Activated CD4-positive, alpha-beta T cell treated with anti-CD3 and anti-CD28 coated beads, Interleukin-2, Interleukin-4, amounts not matched to agents 100 ng/mL and 50 ng/mL, durations not matched to agents 16 hours and 8 hours (primary cell): ENCODE measurements at regions not wholly inside any gene's neighbourhood (a gene's known extent, or its start where the extent isn't known, plus 50 kb on each side); places are given as distances from the start of the nearest gene placed in this dataset.

ENCODE experiments used
- DNase-seq: peaks from one replicate; pipeline ENCODE4 v3.0.0-alpha.2; 2020; ENCODE audit warnings: low spot score

DNA sequence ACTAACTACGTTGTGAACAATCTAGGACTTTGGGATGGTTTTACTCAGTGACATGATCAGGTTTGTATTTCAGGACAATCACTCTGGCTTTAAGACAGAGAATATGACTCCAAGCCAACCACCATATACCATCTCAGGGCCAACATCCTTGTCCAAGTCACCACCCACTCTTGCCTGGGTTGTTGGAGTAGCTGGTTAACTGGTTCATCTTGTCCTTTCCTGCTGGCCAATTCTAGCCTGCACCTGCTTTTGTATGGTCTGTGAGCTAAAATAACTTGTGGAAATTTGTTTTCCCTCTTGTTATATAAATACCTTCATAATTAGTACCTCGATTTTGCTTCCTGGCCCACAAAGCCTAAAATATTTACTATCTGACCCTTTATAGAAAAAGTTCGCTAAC, 306.8 kb upstream of the STT3B start:
- DNase-seq: no peak

DNA sequence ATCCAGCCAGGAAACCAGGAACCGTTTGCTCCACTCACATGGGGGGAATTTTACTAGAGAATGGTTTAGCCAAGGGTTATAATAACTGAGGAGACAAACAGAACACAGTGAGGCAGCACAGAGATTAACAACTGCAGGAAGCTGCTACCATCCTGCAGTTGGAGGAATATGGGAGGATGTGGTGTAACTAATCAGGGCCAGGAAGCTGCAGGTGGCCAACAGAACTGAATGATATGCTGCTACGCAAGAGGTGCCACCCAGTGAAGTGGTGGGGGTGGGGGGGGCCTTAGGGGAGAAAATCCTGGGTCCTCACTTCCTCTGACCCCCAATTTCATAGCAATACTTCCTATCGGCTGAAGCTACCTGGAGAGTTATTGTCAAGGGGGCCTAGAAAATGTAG, 306.4 kb upstream of the STT3B start:
- DNase-seq: peak; percentile 45

DNA sequence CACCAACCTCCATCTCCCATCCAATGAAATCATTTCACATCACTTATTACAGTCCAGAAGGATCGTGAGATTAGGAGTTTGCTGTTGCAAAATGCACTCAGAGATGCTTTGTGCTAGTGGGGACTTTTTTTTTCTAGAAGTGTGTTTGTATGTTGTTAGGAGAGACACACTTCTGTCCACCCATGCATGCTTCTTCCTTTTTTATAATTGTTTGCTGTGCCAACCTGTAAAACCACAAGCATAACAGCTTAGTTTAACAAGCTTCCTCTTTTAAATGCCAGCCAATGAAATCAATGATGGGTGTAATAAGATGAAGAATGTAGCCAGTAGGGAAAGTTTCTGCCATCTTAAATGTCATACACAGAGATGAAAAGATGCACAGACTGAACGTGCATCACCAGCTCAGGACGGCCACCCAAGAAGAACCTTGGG, 305.6 kb upstream of the STT3B start:
- no peak for DNase-seq

DNA sequence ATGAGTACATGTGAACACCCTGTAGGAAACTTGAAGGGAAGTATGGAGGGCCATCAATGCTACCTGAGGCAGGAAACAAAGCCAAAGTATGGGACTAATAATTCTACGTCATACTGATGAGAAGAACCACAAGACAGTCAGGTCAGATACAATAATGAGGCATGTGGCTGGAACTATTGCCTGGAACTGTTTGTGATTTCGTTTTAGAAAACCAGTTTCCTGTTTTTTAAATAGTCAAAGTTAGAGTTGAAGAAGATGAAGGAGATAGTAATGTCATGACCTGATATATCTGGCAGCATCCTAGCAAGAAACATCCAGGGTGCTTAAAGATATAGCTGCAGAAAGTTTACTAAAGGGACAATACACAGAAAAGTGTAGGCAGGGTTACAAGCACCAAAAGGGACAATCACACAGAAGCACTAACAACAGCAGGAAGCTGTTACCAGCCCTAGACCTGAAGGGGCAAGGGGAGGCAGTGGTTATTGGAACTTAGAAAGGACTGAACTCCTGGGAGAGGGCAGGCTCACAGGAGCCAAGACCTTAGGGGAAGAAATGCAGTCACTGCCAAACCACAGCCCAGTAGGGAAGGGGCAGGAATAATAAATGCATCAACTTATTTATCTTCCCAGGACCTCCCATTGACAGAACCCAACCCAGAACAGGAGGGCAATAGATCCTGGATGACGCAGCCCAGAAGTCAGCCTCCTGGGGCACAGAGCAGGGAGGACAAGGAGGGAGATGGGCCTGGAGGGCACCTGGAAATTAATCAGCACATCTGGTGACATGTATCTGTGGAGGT, 302.1 kb upstream of the STT3B start:
- no peak for DNase-seq

DNA sequence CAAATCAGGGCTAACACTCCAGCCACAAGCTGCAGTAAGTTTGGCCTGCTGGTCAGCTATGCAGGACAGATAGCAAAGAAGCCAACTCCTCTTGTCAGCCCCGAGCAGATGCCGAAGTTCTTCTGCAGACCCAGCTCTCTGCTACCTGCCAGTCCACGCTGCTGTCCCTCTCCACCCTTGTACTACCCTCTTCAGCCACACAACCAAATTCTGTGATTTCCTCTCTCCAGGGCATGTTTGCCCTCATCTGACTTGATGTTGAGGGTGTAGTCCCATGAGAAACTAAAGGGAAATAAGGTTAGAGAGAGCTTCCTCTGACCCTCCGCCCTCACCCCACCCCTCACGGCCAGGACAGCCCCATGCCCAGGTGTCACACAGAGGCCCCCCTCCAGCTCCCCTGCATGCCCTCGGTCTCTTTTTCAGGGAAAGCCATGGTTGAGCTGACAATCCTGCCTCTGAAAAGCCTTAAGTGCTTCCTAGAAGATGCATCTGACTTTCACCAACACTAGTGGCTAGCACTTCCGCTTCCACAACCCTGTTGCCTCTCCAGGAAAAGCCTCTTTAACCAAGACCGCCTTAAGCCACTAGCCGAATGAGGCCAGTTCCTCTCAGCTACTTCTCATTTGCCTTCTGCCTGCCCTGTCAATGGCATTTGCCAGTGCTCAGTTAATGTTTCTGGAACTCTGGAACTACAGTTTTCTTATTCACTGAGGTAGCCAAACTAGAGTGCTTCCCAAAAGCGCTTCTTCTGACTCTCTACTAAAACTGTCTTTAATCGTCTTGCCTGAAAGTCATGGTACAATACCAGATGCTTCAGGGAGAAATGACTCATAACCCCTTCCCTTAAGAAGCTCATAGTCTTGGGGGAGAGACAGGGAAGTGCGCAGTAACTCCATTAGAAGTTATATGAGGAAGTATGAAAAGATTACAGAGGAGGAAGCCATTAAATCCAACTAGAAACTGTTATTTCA, 300.4 kb upstream of the STT3B start:
- no peak for DNase-seq

DNA sequence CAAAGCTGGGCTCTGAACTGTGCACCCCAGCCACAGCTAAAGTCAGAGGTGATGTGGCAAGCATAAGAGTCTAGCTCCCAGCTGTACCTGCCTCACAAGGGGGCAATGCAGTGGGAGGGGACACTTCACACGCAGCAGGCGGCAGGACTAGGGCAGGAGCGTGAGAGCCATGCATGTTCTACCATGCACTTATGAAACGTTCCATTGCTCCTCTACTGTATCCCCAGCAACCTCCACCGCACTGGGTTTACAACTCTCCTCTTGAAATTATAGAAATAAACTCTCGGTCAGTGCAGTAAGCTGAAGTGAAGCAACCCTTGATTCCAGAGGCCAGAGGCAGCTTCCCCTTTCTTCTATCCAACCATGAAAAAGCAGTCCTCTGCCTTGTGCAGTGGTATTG, 298.6 kb upstream of the STT3B start:
- DNase-seq: no peak

DNA sequence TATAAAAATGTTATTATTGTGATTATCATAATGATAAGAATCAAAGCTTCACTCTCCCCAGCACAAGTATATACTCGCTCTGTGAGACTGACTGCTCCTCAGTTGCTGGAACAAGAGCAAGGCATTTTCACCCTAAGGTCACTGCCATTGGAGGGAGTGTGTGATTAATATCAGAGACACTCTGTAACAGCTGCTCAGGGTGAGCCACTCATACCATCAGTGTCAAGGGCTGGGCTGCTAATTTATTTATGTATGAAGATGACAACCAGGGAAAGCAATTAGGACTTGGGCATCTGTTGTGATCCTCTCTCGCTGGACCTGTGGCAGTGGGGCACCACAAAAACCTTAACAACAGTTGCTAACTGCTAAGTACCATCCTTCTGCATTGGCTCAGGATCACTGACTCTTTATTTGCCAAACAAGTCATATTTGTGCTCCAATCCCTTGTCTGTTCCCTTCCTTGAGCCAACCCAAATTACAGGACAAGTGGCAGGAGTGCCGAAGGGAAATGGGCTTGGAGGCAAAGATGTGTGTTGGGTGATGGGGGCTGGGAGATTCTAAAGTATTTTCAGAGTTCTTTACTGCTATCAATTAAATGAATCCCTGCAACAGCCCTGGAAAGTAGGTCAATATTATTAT, 297.5 kb upstream of the STT3B start:
- no peak for DNase-seq

DNA sequence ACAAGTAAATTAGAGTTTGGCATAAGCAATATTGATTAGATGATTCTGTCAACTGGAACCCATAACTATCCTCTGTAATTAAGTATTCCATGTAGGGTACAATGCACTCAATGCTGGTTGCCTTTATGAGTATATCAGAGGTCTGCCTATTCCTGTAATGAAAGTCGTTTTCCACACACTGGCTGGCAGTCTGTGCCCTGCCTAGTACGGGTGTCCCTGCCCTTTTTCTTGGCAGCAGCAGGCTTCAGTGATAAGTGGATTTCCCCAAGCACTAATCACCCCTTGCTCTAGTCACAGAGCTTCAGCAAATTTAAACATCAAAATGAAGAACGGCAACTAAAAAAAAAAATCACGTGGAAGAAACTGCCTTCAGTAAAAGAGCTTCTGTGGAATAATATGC, 294.8 kb upstream of the STT3B start:
- DNase-seq: no peak

DNA sequence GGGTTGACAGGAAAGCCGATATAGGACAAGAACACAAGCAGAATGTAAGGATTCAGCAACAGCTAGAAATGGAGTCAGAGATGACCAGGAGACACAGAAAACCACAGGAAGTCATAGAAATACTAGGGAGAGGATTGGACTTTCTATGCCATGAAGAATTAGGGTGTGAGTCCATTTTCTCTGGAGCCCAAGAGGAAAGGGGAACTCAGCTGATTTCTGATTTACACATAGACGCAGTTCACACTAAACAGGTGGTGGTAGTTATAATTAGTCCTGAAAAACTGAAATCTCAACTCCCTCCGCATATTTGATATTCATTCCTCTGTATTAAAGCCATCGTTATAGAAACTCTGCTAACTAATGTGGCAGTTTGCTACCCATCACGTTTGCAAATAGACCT, 292.7 kb upstream of the STT3B start:
- DNase-seq: no peak

DNA sequence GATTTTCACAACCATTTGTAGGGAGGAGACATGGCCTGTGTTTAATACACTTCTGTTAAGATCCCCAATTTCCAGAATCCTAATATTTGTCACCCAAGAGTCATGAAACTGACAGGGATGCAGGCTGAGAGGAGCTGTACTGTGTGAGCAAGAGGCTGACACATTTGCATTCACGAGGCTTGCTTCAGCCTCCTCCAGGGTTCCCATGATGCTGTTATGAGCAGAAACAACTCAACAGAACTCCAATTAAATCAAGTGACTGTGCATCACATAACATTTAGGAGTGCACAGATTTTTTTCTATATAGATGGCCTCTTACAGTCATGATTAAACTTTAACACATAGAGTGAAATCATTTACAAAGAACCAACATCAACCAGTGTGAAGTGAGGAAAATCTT, 292.3 kb upstream of the STT3B start:
- no peak for DNase-seq

DNA sequence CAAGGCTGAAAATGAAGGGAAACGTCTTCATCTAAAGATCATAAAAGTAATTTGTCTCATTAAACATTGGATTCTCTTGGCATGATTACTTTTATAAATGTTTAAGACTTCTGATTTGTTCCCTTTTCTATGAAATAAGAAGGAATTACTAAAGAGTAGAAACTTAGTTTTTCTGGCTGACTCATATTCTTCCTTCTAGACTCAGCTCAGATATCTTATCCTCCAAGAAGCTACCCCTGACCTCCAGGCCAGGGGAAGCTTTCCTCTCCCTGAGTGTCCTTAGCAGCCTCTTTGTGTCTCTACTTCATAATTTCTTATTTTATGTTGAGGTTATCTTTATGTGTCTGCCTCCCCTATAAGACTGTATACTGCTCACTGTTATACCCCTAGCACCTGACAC, 291.9 kb upstream of the STT3B start:
- no peak for DNase-seq

DNA sequence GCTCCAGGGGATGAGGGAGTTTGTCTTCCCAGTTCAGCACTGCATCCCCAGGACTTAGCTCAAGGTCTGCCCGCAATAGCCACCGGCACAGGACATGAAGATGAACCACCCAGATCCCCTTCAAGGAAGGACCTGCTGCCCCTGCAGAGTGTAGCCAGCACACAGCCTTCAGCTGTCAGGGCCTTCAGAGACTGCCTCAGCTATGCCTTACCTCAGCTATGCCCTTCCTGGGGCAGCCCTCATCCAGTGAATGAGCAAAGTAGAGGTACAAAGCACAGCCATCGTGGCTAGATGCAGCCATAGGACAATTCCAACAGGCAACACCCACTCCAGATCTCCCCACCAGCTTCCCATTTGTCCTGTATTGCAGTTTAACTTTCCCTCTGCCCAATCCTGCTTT, 291.2 kb upstream of the STT3B start:
- no peak for DNase-seq

DNA sequence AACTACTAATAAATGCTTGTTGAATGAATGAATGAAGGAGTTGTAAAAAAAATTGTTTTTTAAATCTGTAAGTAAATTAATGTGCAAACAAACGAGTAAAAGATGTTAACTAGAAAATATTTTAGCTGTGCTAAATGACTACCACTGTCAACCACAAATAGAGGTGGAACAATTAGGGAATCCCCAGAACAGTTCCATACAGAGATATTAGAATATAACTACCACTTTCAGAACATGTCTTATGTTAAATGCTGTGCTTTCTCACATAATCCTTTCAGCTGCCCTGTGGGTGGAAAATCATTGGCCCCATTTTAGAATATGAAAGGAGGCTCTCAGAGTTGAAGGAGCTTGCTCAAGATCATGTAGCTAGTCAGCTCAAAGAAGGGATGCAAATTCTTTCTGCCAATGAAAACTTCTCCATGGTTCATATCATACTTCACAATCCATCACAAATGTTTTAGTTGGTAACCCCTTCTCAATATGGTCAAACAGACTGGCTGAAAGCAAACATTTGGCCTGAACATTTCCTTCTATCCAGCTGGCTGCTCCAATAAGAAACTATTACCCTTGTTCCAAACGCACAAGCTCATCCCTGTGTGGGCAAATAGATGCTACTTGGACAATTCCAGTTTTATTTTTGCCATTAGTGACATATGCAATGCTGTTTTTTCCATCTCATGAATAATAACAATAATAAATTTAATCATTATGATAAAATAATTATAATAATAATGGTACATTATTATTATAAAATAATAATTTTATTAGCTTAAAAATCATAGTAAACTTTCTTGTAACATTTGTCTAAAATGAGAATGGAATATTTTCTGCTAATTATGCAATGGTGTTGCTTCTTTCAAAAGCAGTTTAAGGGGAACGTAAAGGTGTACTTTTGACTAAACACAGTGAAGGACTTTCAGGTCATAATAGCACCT, 290.4 kb upstream of the STT3B start:
- DNase-seq: no peak

DNA sequence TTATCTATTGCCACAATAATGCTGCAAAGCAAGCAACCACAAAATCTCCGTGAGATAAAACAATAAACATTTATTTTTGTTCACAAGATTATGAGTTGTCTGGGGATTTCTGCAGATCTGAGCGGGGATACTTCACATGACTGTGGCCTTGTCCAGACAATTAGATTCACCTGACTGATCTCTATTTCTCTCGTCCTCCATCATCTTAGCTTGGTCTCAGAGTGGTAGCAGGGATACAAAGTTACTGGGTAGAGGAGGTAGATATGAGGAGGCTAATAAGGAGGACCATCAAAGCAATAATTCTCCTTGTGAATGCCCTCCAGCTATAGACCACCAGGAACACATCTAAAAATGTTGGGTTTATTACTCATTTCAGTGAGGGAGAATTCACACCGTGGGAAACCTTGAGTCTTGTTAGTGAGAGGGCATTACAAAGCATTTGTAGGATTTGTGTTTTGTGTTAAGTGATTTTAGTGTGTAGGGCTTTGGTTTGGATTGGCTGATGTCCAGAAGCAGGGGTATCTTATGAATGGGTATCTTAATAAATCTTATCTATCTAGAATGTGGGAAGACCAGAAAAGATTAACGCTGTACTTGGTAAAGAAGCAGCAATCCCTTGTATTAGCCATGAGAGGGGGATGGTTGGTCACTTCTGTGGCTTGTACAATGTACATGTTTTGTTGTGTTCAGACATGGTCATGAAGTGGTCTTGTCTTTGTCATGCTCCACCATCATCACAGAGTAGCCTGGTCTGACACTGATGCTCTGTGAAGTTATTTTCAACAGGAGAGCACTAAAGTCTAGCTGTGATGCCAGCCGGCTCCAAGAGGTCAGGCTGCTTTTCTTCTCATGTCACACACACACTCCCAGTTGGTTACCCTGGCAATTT, 287.6 kb upstream of the STT3B start:
- no peak for DNase-seq

DNA sequence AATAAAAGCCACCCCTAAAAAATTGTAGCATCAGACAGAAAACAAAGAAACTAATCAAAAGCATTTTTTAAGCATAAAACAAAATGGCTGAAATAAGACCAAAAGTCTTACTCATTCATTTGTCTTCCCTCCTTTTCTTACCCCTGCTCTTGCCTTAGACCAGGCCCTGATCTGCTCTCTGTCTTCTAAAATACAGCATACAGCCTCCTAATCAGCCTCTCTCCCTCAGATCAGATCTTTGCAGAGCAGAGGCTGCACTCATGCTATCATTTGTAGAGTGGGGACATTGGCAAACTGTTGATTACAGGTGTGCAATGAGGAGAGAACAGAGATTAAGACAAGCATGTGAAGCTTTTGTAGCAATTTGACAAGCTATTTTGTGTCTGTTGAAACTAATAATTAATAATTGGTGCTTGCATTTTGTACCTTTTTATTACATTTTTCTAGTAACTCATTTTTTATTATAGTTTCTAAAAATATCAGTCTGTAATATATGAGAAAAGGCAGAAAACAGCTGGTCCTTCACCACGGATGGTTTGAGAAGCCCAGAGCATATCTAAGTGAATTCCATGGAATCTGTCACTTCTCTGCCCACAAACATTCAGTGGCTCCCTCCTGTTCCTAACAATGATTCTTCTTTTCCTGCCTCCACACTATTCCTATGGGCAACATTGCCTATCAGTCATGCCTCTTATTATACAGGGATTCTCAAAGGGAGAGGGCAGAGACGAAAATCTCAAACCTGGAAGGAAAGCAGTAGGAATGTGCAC, 286.2 kb upstream of the STT3B start:
- no peak for DNase-seq

DNA sequence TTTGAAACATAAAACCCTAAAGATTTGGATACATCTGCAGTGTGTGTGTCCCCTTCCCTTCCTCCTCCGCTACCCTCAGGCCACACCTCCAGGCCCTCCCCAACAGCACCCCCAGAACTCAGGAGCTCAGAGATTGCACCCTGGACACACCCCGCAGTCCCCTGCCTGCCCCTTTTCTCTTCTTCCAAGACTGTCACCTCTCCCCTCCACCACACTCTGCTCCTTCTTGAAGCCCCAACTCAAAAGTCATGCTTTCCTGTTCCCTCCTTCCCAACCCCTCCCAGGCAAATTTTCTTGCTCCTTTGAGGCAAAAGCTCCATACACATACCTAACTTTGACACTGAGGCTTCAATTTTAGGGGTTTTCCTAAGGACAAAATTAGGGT, 285.7 kb upstream of the STT3B start:
- DNase-seq: no peak

DNA sequence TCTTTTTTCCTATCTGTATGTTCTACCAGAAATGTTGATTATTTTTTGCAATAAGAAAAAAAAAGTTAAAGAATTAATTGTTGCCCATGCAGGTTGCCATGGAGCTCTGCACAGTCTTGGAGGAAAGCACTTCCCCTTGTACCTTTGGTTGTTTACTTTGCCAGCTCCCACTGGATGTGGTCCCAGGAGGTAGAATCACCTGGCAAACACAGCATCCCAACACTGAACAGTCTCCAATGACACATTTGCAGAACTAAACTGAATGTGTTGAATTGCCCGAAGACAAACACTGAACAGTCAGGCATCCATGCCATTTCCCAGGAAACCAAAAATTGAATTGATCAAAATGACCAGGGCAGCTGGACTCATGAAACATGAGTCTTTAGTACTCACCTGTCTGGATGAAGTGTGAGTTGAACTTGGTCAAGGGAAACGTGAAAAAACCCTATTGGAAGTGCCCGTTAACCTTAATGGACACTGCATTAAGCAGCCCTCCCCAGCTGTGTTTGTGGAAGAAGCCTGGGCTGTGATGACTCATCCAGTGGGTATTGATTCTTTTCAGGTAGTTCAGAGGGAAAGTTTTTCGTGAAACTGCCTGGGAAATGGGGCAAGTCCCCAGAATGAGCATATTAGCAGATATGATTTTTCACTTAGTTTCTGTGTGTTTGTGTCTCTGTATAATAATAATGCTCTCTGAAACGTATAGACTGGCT, 284.7 kb upstream of the STT3B start:
- peak; percentile 52 for DNase-seq

DNA sequence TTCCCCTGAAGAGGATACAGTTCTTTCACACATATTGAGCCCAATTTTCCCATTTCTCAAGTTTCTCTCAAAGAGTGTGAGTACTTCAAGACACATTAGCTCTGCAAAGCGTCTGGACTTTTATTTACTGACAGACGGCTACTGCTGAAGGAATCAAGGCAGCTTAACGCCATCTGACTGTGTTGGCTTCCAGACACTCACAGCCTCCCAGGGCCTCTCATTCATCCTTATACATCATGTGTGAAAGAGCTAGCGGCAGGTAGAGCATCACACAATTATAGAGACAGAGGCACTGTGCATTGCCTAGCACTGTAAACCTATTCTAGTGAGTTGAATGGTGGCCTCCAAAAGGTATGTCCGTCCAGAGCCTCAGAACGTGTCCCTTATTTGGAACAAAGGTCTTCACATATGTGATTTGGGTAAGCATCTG, 284.1 kb upstream of the STT3B start:
- DNase-seq: no peak

DNA sequence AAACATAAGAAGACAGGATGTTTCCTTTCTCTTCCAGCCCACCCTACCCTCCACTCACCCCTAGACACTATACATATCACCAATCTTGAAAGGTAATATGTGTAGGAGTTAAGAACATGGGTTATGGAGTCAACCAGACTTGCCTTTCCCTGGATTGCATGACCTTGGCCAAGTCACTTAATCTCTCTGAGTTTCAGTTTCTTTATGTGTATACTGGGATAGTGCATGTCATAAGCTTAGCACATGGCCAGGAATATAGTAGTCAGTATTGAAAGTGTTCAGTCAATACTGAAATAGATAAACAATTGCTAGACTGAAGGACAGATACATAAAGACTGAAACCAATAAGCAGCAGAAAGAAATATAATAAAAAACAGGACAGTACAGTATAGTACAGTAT, 283.2 kb upstream of the STT3B start:
- peak; percentile 58 for DNase-seq
